Activated T-cell treated with anti-CD3 and anti-CD28 coated beads, Interleukin-2, amount 50 U/mL, for 24 hours (primary cell): ENCODE measurements at regions not wholly inside any gene's neighbourhood (a gene's known extent, or its start where the extent isn't known, plus 50 kb on each side); places are given as distances from the start of the nearest gene placed in this dataset.

Experiments used
- DNase-seq: peaks from one replicate; pipeline ENCODE4 v3.0.0-alpha.2; 2020
- H3K27ac Mint-ChIP-seq: 2 replicates; pipeline ENCODE4 v1.8.0; 2020; ENCODE audit warnings: mild to moderate bottlenecking, mixed read lengths
- H3K27me3 Mint-ChIP-seq: 2 replicates; pipeline ENCODE4 v1.8.0; 2020; ENCODE audit warnings: mixed read lengths
- H3K36me3 Mint-ChIP-seq: 2 replicates; pipeline ENCODE4 v1.8.0; 2020; ENCODE audit warnings: low read depth, mixed read lengths
- H3K4me1 Mint-ChIP-seq: 2 replicates; pipeline ENCODE4 v1.8.0; 2020; ENCODE audit warnings: low read depth, mixed read lengths
- H3K4me3 Mint-ChIP-seq: 2 replicates; pipeline ENCODE4 v1.8.0; 2020; ENCODE audit warnings: mild to moderate bottlenecking, moderate library complexity, mixed read lengths
- H3K9me3 Mint-ChIP-seq: 2 replicates; pipeline ENCODE4 v1.8.0; 2020; ENCODE audit warnings: mixed read lengths

DNA sequence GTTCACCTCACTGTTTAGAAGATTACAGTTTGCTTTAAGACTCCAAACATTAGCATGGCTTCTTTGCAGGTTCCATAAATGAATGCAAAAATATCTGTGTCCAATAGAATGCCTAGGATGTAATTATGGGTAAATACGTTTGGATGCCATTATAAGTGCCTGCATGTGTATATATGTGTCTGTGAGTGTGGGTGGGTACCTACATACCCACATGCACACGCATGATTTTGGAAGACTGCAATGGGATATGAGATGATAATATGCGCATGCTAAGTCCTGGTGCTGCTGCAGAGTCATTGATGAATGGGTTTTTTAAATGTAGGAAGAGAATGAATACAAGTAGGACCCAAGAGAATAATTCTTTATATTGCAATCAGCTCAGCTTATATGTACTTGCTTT is 406.4 kb downstream of the ZSWIM6 start:
- no peak for DNase-seq
- no peak overlapping the region for H3K27ac Mint-ChIP-seq
- no peaks in the 10 kb centered on the region for H3K4me1 Mint-ChIP-seq
- H3K4me3 Mint-ChIP-seq: no peak overlapping the region
- no peaks in the 10 kb centered on the region for H3K36me3 Mint-ChIP-seq
- peaks cover 6% of the 10 kb centered on the region for H3K27me3 Mint-ChIP-seq
- no peaks in the 10 kb centered on the region for H3K9me3 Mint-ChIP-seq

DNA sequence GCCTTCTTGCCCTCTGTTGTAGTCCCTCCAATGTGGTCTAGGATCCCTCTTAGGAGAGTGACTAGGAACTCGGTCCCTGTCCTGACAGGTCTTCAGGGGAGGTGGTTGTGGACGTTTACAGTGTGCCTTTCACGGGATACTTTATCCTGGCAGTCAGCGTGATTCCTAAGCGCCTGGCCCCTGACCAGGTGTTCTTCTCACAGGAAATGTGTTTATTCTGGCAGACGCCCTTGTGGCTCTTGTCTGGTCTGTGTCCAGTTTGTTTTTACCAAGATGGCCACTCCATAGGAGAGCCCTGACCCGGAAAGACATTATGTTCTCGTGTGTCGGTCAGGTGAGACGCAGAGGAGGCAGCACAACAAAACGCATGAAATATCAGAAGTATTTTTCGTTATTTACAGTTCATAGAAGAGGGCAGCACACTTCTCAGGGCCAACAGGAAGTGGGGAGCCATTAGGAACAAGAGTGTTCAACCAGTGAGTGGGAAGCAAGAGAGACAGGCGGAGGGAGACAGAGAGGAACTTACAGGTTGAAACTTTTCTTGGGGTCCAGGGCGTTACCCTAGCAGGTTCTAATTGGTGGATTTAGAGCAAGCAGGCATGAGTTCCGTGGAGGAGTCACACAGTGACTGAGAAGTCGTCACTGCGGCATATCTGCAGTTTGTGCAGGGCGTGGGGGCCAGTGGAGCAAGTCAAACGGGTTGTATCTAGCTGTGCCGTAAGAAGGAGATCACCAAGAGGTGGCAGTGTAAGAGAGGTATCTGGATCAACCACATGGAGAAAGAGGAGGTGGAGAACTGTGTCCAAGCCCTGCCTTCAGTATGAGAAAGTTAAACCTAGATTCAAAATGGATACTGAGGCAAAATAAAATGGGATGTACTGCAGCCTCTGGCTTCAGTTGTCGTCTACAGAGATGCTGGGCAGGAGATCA is 412.9 kb downstream of the ZSWIM6 start:
- Mint-ChIP-seq H3K27ac (no peak overlapping the region), H3K9me3 (peaks cover 4% of the 10 kb centered on the region), H3K27me3 (no peaks in the 10 kb centered on the region), H3K36me3 (no peaks in the 10 kb centered on the region), H3K4me1 (no peaks in the 10 kb centered on the region), H3K4me3 (no peak overlapping the region)
- DNase-seq: no peak

- H3K4me1 Mint-ChIP-seq: no peaks in the 10 kb centered on the region
- H3K27me3 Mint-ChIP-seq: no peaks in the 10 kb centered on the region
- no peak overlapping the region for H3K27ac Mint-ChIP-seq
- no peaks in the 10 kb centered on the region for H3K36me3 Mint-ChIP-seq
- peaks cover 7% of the 10 kb centered on the region for H3K9me3 Mint-ChIP-seq
- H3K4me3 Mint-ChIP-seq: no peak overlapping the region
- DNase-seq: no peak
Observed at GRCh38 chr5:61746831-61747575, 414.9 kb downstream of the ZSWIM6 start.

DNA sequence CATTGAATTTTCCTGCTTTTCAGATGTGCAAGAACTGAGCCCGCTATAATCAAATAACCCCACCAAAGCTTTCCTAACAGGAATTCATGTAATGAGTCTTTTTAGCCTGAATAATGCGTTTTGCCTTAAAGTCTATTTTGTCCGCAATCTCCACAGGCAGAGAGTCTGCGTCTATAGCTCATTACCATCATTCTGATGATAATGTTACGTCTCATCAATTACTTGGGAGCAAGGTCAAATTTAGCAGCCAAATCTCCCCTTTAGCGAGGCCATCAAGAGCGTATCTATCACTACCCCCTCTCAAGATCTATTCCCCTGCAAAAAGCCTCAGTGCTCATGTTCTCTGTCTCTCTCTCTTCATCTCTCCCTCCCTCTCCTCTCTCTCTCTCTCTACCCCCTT is 416.1 kb downstream of the ZSWIM6 start:
- no peaks in the 10 kb centered on the region for H3K27me3 Mint-ChIP-seq
- H3K4me1 Mint-ChIP-seq: no peaks in the 10 kb centered on the region
- no peak overlapping the region for H3K4me3 Mint-ChIP-seq
- H3K36me3 Mint-ChIP-seq: no peaks in the 10 kb centered on the region
- peaks cover 7% of the 10 kb centered on the region for H3K9me3 Mint-ChIP-seq
- DNase-seq: no peak
- H3K27ac Mint-ChIP-seq: no peak overlapping the region

- no peaks in the 10 kb centered on the region for H3K27me3 Mint-ChIP-seq
- peaks cover 5% of the 10 kb centered on the region for H3K9me3 Mint-ChIP-seq
- H3K36me3 Mint-ChIP-seq: no peaks in the 10 kb centered on the region
- H3K27ac Mint-ChIP-seq: no peak overlapping the region
- H3K4me1 Mint-ChIP-seq: no peaks in the 10 kb centered on the region
- no peak overlapping the region for H3K4me3 Mint-ChIP-seq
- no peak for DNase-seq
Observed at GRCh38 chr5:61748651-61749050, 416.6 kb downstream of the ZSWIM6 start.

DNA sequence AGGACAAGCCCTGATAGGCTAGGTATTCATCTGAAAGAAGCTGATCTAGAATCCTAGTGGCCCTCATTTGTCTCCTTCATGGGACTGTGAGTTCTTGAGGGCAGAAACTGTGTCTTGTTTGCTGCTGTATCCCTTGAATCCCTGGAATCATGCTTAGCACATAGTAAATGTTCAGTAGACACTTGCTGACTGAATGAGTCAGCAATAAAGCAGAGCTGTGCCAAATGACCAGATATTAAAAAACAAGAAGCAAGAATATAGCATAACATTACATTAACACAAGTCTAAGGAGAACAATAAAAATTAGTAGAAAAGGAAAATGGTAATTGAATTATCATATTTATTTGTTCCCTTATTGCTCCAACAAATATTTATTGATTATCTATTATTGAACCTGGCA is 420.5 kb downstream of the ZSWIM6 start:
- Mint-ChIP-seq H3K36me3 (no peaks in the 10 kb centered on the region), H3K27me3 (no peaks in the 10 kb centered on the region), H3K27ac (no peak overlapping the region), H3K4me1 (no peaks in the 10 kb centered on the region), H3K9me3 (peaks cover 4% of the 10 kb centered on the region), H3K4me3 (no peak overlapping the region)
- no peak for DNase-seq

DNA sequence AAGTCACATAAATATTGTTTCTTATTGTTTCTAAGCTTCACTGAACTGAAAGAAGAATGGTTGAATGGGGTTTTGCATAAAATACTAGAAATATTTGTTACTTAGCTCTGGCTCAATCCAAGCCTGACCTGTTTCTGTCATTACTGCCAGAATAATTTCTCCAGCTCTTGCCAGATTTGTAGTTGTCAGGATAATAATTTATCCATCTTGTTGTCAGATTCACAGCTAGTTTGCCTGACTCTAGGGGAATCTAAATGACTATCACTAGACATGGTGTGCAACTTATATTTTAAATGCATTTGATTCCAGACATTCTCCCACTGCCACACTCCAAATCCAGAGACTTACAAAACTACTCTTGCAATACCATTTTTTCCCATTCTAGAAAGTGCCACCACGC is 422.7 kb downstream of the ZSWIM6 start:
- Mint-ChIP-seq H3K9me3 (peaks cover 4% of the 10 kb centered on the region), H3K4me1 (no peaks in the 10 kb centered on the region), H3K4me3 (no peak overlapping the region), H3K27ac (no peak overlapping the region), H3K36me3 (no peaks in the 10 kb centered on the region), H3K27me3 (no peaks in the 10 kb centered on the region)
- DNase-seq: no peak

- H3K9me3 Mint-ChIP-seq: no peaks in the 10 kb centered on the region
- no peak overlapping the region for H3K4me3 Mint-ChIP-seq
- no peak for DNase-seq
- H3K4me1 Mint-ChIP-seq: no peaks in the 10 kb centered on the region
- H3K27me3 Mint-ChIP-seq: no peaks in the 10 kb centered on the region
- no peaks in the 10 kb centered on the region for H3K36me3 Mint-ChIP-seq
- H3K27ac Mint-ChIP-seq: no peak overlapping the region
Observed at GRCh38 chr5:61755726-61756222, 423.7 kb downstream of the ZSWIM6 start.

- no peak for DNase-seq
- Mint-ChIP-seq H3K27ac (no peak overlapping the region), H3K9me3 (peaks cover 3% of the 10 kb centered on the region)
Observed at GRCh38 chr5:61758711-61759110, 426.7 kb downstream of the ZSWIM6 start.

GRCh38 chr5:61765471-61765870 is 433.4 kb downstream of the ZSWIM6 start:
- H3K4me3 Mint-ChIP-seq: no peak overlapping the region
- peaks cover 3% of the 10 kb centered on the region for H3K9me3 Mint-ChIP-seq
- no peak overlapping the region for H3K27ac Mint-ChIP-seq
- no peak for DNase-seq
- no peaks in the 10 kb centered on the region for H3K36me3 Mint-ChIP-seq
- H3K4me1 Mint-ChIP-seq: no peaks in the 10 kb centered on the region
- H3K27me3 Mint-ChIP-seq: peaks cover 4% of the 10 kb centered on the region

More at GRCh38 chr5:61758711-61759110, 426.7 kb downstream of the ZSWIM6 start:
- H3K4me1 Mint-ChIP-seq: no peaks in the 10 kb centered on the region
- no peaks in the 10 kb centered on the region for H3K27me3 Mint-ChIP-seq
- H3K4me3 Mint-ChIP-seq: no peak overlapping the region
- no peaks in the 10 kb centered on the region for H3K36me3 Mint-ChIP-seq

- Mint-ChIP-seq H3K36me3 (no peaks in the 10 kb centered on the region), H3K27me3 (peaks cover 4% of the 10 kb centered on the region), H3K4me3 (no peak overlapping the region), H3K27ac (no peak overlapping the region), H3K9me3 (peaks cover 3% of the 10 kb centered on the region), H3K4me1 (no peaks in the 10 kb centered on the region)
- no peak for DNase-seq
Observed at GRCh38 chr5:61766141-61766540, 434.1 kb downstream of the ZSWIM6 start.

DNA sequence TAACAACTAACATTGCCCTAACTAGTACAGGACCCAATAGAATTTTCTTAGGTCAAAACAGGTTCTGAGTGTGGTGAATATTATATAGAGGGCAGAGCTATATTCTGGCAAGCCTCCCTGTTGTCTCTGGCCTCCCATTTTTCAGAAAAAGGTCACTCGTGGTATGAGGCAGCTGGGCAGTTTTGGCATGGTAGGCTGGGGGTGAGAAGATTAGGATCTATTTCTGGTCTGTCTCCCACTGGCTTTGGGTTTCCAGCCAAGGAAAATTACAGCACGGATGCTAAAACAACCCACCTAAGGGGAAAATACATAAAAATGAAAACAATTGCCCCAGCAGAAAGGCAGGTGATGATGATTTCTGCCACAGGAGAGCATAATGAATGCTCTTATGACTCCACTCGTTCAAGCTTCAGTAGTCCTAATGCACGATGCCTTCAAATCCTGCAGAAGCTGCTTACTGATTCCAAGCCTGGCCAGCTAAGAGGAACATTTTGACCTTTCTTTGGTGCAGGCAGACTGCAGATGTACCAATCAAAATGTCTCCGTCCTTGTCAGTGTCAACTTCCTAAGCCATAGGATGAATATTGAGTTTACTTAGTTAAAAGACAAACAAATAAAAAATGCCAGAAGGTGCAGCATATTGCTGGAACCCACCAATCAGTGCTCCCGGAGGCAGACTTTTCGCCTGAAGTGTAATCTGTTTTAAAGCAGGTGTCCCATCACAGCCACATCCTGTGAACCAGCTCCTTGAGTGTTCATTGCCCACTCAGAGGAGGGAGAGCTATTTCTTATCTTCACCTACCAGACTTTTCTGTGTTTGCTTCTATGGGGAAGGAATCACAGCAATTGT is 435.4 kb downstream of the ZSWIM6 start:
- H3K4me3 Mint-ChIP-seq: no peak overlapping the region
- H3K36me3 Mint-ChIP-seq: no peaks in the 10 kb centered on the region
- no peaks in the 10 kb centered on the region for H3K9me3 Mint-ChIP-seq
- DNase-seq: no peak
- no peaks in the 10 kb centered on the region for H3K4me1 Mint-ChIP-seq
- H3K27me3 Mint-ChIP-seq: peaks cover 7% of the 10 kb centered on the region
- no peak overlapping the region for H3K27ac Mint-ChIP-seq

DNA sequence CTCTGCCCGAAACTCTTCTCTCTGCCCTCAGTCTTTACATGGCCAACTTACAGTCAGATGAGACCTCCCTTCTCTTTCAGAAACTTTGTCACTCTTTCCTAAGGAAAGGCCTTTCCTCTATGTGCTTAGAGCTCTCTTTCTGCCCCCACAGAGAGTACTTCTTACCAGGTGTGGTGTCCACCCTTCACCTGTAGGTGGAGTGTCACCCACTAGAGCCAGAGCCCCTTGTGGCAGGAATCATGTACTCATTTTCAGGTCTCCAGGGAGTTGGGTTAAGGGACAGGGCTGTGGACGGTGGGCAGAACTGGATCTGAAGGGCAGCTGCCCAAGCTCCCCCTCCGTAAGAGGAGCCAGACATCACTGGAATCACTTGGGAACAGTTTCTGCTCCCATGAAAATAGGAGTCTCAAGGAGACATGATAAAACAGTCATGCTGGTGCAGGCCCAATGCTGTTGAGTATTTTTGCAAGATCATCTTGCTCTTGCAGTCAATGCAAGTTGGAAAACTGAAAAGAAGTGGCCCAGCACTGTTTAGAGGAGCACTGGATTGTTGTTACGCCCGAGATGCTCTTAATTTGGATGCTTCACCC is 436.7 kb downstream of the ZSWIM6 start:
- Mint-ChIP-seq H3K27me3 (peaks cover 7% of the 10 kb centered on the region), H3K4me1 (no peaks in the 10 kb centered on the region), H3K9me3 (no peaks in the 10 kb centered on the region), H3K27ac (no peak overlapping the region), H3K4me3 (no peak overlapping the region), H3K36me3 (no peaks in the 10 kb centered on the region)
- DNase-seq: no peak

DNA sequence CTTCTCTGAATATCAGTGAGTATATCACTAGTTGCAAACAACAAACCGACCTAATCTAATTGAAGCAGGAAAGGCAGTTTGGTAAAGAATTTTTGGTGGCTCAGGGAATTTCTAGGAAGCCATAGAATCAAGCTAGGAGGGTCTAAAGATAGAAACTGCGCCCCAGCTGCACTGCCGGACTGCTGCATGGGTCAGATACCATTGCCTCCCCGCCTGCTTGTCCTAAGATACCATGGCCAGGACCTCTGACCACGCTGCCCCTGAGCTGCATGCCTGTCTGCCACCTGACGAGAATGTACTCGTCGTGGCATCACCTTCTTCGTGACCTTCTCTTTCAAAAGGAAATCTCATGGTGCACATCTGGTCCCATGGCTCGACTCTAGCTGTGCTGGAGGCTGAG is 439.0 kb downstream of the ZSWIM6 start:
- peaks cover 13% of the 10 kb centered on the region for H3K27me3 Mint-ChIP-seq
- no peaks in the 10 kb centered on the region for H3K4me1 Mint-ChIP-seq
- no peak overlapping the region for H3K27ac Mint-ChIP-seq
- H3K36me3 Mint-ChIP-seq: no peaks in the 10 kb centered on the region
- H3K4me3 Mint-ChIP-seq: no peak overlapping the region
- DNase-seq: no peak
- no peaks in the 10 kb centered on the region for H3K9me3 Mint-ChIP-seq
